GM18907 (cell line): ENCODE measurements at regions not wholly inside any gene's neighbourhood (a gene's known extent, or its start where the extent isn't known, plus 50 kb on each side); places are given as distances from the start of the nearest gene placed in this dataset.
"Not testable (repeated sequence)": the region's sequence is repeated elsewhere in the genome, so short reads cannot be mapped to it uniquely, and the experiment has no call there.

Experiments
- ATAC-seq: cut with Tn5 transposase; IDR thresholded peaks from one replicate; pipeline ENCODE4 v1.9.1; 2021; ENCODE audit warnings: mild to moderate bottlenecking, moderate library complexity; ENCODE audit not compliant: unreplicated experiment

DNA sequence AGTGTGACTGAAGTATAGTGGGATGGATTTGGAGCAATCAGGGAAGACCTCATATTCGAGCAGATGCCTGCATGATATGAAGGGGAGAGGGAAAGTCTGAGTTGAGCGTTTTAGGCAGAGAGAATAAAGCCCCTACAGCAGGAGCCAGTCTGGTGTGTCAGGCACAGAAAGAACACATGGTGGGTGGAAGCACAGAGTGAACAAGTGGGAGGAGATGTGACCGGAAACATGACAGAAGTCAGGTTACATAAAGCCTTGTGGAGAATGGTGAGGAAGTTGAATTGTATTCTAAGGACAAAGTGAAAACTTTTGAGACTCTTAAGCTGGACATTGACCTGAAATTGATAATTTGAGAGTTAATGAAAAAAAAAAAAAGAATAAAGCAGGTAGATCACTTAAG is 541.0 kb downstream of the PLOD2 start:
- ATAC-seq, result no peak

- no peak for ATAC-seq
These were observed 540.5 kb downstream of the PLOD2 start for GRCh38 chr3:145620486-145620885.

GRCh38 chr3:145623349-145623748 is 537.6 kb downstream of the PLOD2 start:
- ATAC-seq, result no peak

- no peak for ATAC-seq
These were observed 532.8 kb downstream of the PLOD2 start for GRCh38 chr3:145628211-145628610.

DNA sequence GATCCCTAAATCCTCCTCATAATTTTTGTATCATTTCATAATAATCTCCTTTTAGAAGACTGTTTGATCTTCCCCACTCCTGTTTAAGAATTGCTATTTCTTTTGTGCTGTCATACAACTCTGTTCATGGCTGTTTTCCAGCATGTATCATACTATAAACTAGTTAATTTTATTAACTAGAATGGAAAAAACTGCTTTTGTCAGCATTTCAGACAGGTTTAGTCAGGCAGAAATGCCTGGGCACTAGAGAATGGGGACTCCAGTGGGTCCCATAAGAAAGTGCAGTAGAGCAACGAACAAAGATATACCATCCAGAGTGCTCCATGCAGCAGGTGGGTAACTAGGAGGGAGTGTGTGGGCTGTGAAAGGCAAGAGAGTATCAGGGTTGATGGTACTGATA is 523.9 kb downstream of the PLOD2 start:
- ATAC-seq, result no peak

DNA sequence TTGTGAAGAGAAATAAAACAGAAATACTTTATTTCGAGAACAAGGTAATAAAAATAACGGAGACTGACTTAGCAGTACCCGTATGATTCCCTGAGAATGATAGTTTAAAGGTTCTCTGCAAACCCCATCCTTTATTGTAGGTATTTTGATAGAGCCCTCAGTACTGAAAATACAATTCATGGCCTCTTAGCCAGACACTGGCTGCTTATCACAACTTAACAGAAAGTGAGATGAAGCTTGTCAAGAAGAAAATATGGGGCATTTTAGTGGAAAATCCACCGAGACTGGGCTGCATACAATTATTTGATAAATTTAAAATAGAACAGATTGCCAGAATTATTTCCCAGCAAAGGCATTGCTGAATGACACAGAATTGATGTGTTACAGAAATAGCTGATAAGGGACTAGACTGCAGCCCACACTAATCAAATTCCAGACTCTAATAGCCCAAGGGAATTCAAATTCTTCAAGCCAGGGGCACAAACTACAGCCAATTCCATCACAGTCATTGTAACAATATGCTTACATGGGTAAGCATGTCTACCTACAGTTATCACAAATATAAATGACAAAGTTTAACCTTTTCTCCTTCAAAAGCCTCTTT is 521.9 kb downstream of the PLOD2 start:
- ATAC-seq, result no peak

DNA sequence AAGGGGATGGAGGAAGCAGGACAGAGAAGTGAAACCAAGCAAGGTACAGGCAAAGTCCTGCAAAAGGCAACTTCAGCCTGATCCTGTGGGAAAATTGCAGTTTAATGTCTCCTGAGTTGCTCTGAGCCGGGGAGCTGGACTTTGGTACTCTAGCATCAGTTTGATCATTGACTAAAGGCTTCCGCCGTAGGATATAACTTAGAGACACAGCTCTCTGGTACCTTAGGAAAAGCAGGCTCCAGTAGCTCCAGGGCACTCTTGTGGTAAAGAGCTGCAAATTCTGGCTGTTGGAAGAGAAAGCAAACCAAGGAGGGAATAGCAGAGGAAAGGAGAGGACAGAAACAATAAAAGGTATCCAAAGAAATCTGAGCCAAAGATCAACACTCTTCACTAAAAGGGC is 521.1 kb downstream of the PLOD2 start:
- ATAC-seq, result no peak

DNA sequence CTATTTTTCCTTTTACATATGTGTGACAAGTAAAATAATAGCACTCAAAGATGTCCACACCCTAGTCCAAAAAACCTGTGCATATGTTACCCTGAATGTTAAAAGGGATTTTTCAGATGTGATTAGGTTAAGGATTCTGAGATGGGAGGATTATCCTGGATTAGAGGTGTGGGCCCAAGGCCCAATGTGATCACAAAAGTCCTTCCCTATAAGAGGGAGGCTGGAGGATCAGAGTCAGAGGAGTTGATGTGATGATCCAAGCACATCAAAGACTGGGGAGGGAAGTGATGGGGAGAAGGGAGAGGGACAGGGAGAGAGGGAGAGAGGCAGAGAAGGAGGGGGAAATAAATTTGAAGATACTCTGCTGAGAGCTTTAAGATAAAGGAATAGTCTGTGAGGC is 512.6 kb downstream of the PLOD2 start:
- ATAC-seq, result no peak

DNA sequence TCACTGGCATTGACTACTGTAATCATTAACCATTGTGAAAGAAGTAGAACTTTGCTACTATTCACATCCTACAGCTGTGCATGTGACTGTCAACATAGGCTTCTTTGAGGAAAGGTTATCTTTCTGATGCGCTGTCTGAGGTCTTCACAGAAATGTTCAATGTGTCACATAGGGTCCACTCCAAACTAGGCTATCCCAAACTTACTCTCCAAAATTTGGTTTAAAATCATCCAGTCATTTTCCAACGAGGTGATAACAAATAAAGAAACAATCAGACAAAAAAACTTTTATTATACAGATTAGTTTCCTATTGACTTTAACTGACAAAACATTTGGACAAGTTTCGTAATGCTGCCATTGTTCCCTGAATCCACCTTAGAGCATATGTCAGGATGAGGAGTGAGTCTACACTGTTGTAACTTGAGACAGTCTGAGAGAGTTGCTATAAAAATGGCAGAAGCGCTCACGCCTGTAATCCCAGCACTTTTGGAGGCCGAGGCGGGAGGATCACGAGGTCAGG is 511.6 kb downstream of the PLOD2 start:
- no peak for ATAC-seq

DNA sequence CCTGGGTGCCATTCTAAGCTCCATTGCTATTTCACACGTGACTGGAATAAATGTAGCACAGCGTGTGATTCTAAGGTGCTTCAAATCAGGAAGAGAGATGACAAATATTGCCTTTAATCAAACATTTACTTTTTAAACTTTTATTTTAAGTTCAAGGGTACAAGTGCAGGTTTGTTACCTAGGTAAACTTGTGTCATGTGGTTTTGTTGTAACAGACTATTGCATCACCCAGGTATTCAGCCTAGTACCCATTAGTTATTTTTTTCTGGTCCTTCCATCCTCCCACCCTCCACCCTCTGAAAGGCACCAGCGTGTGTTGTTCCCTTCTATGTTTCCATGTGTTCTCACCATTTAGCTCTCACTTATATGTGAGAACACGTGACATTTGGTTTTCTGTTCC is 510.8 kb downstream of the PLOD2 start:
- ATAC-seq, result no peak

DNA sequence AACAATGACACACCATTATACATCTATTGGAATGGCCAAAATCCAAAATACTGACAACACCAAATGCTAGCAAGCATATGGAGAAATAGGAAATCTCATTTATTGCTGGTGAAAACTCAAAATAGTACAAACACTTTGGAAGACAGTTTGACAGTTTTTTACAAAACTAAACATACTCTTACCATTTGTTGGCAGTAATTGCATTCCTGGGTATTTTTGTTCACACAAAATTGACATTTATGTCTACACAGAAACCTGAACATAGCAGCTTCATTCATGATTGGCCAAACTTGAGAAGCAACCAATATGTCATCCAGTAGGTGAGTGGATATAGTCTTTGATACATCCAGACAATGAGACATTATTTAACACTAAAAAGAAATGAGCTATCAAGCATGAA is 489.9 kb downstream of the PLOD2 start:
- ATAC-seq, result no peak

DNA sequence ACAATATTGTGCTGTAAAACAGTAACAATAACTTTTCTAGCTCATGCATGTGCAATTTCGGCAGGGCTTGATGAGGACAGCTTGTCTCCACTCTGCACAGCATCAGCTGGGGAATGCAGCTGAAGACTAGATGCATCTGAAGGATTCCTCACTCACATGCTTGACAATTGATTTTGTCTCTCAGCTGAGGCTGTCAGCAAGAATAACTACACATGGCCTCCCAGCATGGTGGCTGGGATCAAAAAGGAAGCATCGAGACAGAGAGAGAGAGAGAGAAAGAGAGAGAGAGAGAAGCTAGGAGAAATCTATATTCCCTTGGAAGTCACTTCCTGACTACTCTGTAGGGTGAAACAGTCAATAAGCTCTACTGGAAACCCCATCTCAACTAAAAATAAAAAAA is 487.1 kb downstream of the PLOD2 start:
- ATAC-seq, result no peak

DNA sequence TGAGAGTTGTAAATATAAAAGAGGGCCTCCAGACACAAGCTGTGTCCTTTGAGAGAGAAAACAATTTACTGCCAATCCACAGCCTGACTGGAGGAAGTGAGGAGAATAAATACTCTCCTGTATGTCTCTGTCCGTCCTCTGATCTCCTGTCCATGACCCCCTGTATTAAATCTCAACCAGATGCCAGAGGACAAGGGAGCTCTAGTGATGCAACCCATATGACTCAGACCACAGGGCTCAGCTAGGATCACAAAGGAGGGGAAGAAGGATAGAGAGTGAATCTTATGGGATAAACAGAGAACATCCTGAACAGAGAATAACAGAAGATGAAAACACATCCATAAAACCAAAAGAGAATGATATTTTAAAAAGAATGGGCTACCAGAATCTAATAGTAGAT is 482.6 kb downstream of the PLOD2 start:
- no peak for ATAC-seq

DNA sequence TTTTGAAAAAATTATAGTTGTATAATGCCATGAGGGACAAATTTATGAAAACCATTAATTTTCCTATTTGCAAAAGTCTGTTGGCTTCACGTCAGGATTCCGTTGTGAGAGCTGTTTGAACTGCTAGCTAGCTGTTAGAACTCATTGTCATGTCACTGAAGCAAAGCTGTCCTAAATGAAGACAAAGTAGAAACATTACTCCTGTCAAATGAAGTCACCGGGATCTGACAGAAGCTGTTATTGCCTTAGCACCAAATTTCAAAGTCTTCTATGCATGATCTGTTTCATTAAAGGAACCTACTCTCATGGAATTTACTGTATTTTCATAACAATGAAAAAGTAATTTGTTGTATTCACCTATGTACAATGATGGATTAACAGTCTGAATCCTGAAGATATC is 479.8 kb downstream of the PLOD2 start:
- no peak for ATAC-seq

DNA sequence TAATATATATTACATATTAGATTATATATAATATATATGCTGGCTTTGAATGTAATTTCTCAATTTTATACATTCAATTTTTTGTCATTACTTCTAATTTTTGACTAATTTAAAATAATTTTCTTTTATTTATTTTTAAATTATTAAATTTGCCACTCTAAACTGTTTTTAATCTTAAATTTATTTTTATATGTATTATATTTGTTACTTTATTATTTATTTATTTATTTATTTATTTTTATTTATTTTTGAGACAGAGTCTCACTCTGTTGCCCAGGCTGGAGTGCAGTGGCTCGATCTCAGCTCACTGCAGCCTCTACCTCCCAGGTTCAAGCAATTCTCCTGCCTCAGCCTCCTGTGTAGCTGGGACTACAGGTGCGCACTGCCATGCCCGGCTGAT is 473.0 kb downstream of the PLOD2 start:
- ATAC-seq, result not testable (repeated sequence)

GRCh38 chr3:145692751-145693150 is 468.2 kb downstream of the PLOD2 start:
- ATAC-seq, result no peak

DNA sequence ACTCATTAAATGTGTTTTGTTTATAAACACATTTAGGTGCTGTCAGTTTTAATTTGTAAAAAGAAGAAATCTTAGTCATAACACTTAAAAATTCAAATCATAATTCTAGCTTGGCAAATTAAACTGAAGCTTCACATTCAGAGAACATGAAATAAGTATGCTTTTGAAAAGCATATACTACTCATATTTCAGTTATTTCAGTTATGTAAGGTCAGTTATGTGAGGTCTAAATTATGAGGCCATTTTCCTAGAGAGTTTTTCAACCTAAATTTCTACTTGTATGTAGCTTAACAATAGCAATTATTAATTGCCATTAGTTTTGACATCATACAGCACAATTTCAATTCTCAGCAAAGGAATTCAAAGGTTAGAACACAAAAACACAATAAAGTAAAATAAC is 465.0 kb downstream of the PLOD2 start:
- ATAC-seq, result no peak

DNA sequence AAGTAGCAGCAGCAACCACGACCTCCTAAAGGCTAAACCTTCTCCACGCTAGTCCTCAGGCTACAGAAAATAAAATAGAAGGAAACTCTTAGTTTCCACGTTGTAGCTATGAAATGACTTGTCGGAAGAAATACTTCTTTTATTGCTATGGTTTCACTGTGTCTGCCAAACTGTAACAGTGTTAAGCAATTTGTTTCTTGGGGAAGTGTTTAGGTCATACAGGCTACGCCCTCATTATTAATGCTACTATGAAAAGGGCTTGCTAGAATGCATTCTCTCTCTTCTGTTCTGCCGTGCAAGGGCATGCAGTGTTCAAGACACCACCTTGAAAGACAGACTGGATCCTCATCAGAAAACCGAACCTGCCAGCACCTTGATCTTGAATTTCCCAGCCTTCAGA is 462.7 kb downstream of the PLOD2 start:
- ATAC-seq, result no peak

DNA sequence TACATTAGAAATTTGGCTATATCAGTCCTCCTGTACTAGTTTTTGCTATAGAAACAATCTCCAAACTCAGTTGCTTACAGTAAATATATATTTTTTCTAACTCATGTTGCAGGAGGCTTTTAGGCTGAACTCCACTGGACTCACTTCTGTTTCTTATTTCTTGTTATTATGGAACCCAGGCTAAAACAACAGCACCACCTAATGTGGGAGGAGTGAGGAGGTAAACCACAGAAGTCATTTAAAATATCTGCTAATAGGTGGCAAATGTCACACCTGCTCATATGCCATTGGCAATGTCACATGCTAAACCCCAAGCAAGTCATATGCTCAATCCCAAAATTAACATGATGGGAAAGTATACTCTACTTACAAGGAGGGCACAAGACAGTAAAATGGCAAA is 462.2 kb downstream of the PLOD2 start:
- ATAC-seq, result no peak

DNA sequence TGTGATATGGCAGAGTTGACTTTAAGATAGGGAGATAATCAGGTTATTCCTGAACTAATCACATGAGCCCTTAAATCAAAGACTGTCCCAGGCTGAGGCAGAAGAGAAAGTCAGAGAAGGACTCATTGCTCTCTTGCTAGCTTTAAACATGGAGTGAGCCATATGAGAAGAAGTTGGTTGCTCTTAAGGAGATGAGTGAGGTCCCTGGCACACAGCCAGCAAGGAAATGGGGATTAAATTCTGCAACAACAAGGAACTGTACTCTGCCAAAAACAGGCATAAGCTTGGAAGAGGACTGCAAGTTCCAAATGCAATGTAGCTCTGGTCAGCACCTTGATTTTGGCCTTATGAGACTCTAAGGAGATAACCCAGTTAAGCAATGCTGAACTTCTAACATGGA is 457.0 kb downstream of the PLOD2 start:
- ATAC-seq, result no peak

- not testable (repeated sequence) for ATAC-seq
These were observed 451.2 kb downstream of the PLOD2 start for GRCh38 chr3:145709779-145710178.

DNA sequence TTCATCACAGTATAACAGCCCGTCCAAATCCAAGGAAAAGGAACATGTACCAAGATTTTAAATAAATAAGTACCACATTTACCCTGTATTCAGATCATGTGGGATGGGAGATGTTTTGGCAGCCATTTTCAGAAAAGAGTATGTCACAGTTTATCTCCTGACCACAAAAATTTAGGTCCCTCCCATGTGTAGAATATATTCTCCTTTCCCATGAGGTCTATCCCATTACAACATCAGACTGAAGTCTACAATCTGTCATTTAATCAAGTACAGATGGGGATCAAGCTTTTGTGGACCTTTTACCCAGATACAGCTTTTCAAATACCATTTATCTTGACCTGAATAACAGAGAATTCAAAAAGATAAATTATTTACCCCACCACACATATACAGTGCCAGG is 444.5 kb downstream of the PLOD2 start:
- no peak for ATAC-seq

DNA sequence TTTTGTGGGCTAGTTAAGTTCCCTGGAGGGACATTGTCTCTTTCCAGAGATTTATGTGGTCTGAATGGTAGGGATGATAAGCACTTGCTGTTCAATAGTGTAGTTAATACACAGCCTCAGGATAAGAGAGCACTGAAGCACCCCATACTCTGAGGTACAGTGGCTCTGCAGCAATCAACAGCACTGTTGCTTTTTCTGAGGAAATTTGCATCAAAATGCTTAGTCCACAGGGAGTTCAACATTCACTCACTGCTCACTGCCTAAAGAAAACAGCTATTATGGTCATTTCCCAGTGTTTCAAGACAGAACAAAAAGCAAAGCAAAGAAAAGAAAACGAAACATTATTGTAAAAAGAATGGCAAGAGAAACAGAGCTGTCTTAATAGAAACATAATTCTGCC is 441.9 kb downstream of the PLOD2 start:
- no peak for ATAC-seq
